ENCODE measurements at regions not wholly inside any gene's neighbourhood (a gene's known extent, or its start where the extent isn't known, plus 50 kb on each side); places are given as distances from the start of the nearest gene placed in this dataset.

DNA sequence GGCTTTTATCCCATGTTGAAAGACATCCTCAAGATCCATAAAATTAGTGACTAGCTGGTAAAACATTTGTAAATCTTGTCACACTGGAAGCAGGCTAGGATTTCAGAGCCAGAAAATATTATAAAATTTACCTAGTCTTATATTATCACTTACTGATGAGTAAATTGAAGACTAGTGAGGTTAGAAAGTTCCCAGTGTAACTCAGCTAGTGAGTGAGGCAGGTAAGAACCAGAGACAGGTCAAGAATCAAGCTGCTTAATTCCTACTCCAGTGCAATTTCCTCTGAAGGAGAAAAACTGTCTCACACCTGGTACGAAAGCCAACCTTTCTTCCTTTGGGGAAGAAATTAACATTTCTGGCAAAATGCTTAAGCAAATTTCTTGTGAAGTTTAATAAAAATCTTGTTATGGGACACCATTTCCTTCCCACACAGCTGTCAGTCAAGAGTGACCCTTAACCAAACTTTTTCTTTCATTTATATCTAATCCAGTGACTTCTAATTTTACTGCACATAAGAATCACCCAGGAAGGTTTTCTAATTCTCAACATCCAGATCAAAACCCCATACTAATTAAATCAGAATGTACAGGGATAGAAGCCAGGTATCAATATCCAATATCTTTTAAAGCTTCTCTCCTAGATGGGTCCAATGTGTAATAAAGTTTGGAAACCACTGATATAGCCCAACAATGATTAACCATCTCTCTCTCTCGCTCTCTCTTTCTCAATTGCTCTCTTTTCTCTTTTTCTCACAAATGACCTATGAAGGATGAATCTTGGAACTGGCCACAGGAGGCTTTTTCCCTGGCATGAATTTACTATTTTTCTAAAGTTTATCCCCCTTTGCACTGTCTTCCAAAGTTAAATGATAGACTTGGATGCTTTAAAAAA, 264.3 kb upstream of the SLC39A10 start:
- TF ChIP-seq, protein P1, sequence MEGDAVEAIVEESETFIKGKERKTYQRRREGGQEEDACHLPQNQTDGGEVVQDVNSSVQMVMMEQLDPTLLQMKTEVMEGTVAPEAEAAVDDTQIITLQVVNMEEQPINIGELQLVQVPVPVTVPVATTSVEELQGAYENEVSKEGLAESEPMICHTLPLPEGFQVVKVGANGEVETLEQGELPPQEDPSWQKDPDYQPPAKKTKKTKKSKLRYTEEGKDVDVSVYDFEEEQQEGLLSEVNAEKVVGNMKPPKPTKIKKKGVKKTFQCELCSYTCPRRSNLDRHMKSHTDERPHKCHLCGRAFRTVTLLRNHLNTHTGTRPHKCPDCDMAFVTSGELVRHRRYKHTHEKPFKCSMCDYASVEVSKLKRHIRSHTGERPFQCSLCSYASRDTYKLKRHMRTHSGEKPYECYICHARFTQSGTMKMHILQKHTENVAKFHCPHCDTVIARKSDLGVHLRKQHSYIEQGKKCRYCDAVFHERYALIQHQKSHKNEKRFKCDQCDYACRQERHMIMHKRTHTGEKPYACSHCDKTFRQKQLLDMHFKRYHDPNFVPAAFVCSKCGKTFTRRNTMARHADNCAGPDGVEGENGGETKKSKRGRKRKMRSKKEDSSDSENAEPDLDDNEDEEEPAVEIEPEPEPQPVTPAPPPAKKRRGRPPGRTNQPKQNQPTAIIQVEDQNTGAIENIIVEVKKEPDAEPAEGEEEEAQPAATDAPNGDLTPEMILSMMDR (IDR thresholded peaks at IDR 0.05; ENCODE audit: poor library complexity, severe bottlenecking) = no peak
- Histone ChIP-seq H3K9me3 (ENCODE audit: severe bottlenecking) (no peaks in the 10 kb centered on the region), H3K27ac (ENCODE audit: poor library complexity, severe bottlenecking) (no peak overlapping the region), H3K4me3 (ENCODE audit: severe bottlenecking) (no peak overlapping the region), H3K36me3 (ENCODE audit: low read depth) (no peaks in the 10 kb centered on the region), H3K4me1 (ENCODE audit: insufficient read depth, poor library complexity, severe bottlenecking) (no peaks in the 10 kb centered on the region), H3K27me3 (ENCODE audit: insufficient read depth, poor library complexity, severe bottlenecking) (no peaks in the 10 kb centered on the region)
- DNase-seq (ENCODE audit: low spot score) = no peak
- ATAC-seq (ENCODE audit: low read depth) = no peak

DNA sequence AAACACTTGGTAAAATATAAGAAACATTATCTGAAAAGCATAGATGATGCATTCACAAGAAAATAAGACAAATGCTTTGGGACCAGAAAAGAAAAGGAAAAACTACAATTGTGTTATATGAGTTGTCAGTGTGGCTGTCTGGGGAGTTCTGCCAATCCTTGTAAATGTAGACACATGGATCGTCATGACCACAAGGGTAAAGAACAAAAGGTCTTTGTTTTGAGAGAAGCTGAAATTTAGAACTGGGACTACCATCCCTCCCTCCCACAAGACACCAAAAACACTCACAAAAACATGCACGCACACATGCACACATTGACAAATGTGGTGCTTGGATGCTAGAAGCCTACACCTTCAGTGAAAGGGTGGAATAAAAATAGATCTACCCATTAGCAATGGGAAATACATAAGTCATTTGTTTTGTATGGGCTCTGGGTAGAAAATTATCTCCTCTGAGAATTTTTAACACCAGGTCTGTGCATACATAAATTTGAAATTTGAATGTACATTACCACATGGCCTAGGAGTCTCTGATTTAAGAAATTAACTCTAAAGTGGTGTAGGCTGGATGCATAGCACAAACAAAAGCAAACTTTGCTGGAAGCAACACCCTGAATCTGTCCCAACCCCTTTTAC, 266.2 kb upstream of the SLC39A10 start:
- Histone ChIP-seq H3K27me3 (ENCODE audit: insufficient read depth, poor library complexity, severe bottlenecking) (no peaks in the 10 kb centered on the region), H3K36me3 (ENCODE audit: low read depth) (no peaks in the 10 kb centered on the region), H3K4me1 (ENCODE audit: insufficient read depth, poor library complexity, severe bottlenecking) (no peaks in the 10 kb centered on the region), H3K4me3 (ENCODE audit: severe bottlenecking) (no peak overlapping the region), H3K9me3 (ENCODE audit: severe bottlenecking) (no peaks in the 10 kb centered on the region), H3K27ac (ENCODE audit: poor library complexity, severe bottlenecking) (no peak overlapping the region)
- no peak for ATAC-seq (ENCODE audit: low read depth)
- no peak for DNase-seq (ENCODE audit: low spot score)
- TF ChIP-seq, protein P1 (IDR thresholded peaks at IDR 0.05; ENCODE audit: poor library complexity, severe bottlenecking) = no peak

DNA sequence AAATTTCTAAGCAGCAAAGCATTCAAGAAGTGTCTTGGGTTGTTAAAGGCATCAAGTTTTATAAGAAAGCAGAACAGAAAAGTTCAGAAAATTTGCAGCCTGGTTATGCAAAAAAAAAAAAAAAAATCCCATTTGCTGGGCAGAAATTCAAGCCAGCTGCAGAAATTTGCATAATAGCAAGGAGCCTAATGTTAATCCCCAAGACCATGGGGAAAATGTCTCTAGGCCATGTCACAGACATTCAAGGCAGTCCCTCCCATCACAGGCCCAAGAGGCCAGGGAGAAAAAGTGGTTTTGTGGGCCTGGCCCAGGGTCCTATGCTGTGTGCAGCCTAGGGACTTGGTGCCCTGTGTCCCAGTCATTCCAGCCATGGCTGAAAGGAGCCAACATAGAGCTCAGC, 269.0 kb upstream of the SLC39A10 start:
- Histone ChIP-seq H3K36me3 (ENCODE audit: low read depth) (no peaks in the 10 kb centered on the region), H3K27ac (ENCODE audit: poor library complexity, severe bottlenecking) (no peak overlapping the region), H3K9me3 (ENCODE audit: severe bottlenecking) (no peaks in the 10 kb centered on the region), H3K4me1 (ENCODE audit: insufficient read depth, poor library complexity, severe bottlenecking) (no peaks in the 10 kb centered on the region), H3K4me3 (ENCODE audit: severe bottlenecking) (no peak overlapping the region), H3K27me3 (ENCODE audit: insufficient read depth, poor library complexity, severe bottlenecking) (no peaks in the 10 kb centered on the region)
- TF ChIP-seq, protein P1 (IDR thresholded peaks at IDR 0.05; ENCODE audit: poor library complexity, severe bottlenecking) = no peak
- DNase-seq (ENCODE audit: low spot score) (no peak), ATAC-seq (ENCODE audit: low read depth) (no peak)

DNA sequence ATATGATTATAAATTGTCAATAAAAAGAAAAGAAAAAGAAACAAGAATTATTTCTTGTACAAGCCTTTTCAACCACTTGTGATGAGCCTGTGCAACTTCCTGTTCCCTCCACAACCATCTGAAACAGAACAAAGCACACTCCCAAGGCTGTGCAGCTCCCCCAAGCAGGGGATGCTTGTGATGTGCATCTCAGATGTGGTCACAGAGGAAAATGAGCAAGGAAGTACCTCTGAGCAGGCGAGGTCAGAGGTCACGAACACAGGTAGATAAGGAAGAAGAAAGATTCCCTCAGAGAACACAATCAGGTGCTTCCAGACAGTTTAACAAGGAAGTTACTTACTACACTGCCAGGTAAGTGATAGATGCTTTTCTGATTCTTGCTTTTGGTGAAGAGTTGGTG, 274.8 kb upstream of the SLC39A10 start:
- no peaks in the 10 kb centered on the region for H3K27me3 ChIP-seq (ENCODE audit: insufficient read depth, poor library complexity, severe bottlenecking)
- TF ChIP-seq, protein P1 (IDR thresholded peaks at IDR 0.05; ENCODE audit: poor library complexity, severe bottlenecking) = no peak
- no peaks in the 10 kb centered on the region for H3K9me3 ChIP-seq (ENCODE audit: severe bottlenecking)
- no peak overlapping the region for H3K27ac ChIP-seq (ENCODE audit: poor library complexity, severe bottlenecking)
- H3K4me1 ChIP-seq (ENCODE audit: insufficient read depth, poor library complexity, severe bottlenecking) = no peaks in the 10 kb centered on the region
- no peak for ATAC-seq (ENCODE audit: low read depth)
- DNase-seq (ENCODE audit: low spot score) = no peak
- no peaks in the 10 kb centered on the region for H3K36me3 ChIP-seq (ENCODE audit: low read depth)
- H3K4me3 ChIP-seq (ENCODE audit: severe bottlenecking) = no peak overlapping the region
